RWPE2 (cell line): ENCODE measurements at regions not wholly inside any gene's neighbourhood (a gene's known extent, or its start where the extent isn't known, plus 50 kb on each side); places are given as distances from the start of the nearest gene placed in this dataset.

Experiments
- ATAC-seq: fragments of 200-7000 bp; cut with Tn5 transposase; 3 replicates; pipeline ENCODE4 v1.9.1; 2021; ENCODE audit warnings: low read depth
- DNase-seq: peaks from one replicate; pipeline ENCODE4 v3.0.0-alpha.2; 2020; ENCODE audit warnings: low spot score
- H3K27ac ChIP-seq: fragments of 450-650 bp; 2 replicates; pipeline ENCODE4 v1.5.1; 2017; ENCODE audit warnings: mild to moderate bottlenecking; ENCODE audit not compliant: poor library complexity, severe bottlenecking
- H3K27me3 ChIP-seq: fragments of 250-450 bp; sonication (Bioruptor Pico); 2 replicates; pipeline ENCODE4 v1.5.1; 2021; ENCODE audit warnings: mild to moderate bottlenecking, moderate library complexity; ENCODE audit not compliant: insufficient read depth, poor library complexity, severe bottlenecking
- H3K36me3 ChIP-seq: fragments of 250-450 bp; sonication (Bioruptor Pico); 2 replicates; pipeline ENCODE4 v1.5.1; 2020; ENCODE audit warnings: low read depth, mild to moderate bottlenecking, moderate library complexity
- H3K4me1 ChIP-seq: fragments of 250-450 bp; sonication (Bioruptor Pico); 2 replicates; pipeline ENCODE4 v1.5.1; 2021; ENCODE audit warnings: mild to moderate bottlenecking, moderate library complexity; ENCODE audit not compliant: insufficient read depth, poor library complexity, severe bottlenecking
- H3K4me3 ChIP-seq: fragments of 250-450 bp; sonication (Bioruptor Pico); 2 replicates; pipeline ENCODE4 v1.5.1; 2021; ENCODE audit warnings: mild to moderate bottlenecking, moderate library complexity; ENCODE audit not compliant: severe bottlenecking
- H3K9me3 ChIP-seq: fragments of 250-450 bp; sonication (Bioruptor Pico); 2 replicates; pipeline ENCODE4 v1.5.1; 2021; ENCODE audit warnings: mild to moderate bottlenecking, moderate library complexity; ENCODE audit not compliant: severe bottlenecking
- TF ChIP-seq, protein P1 (sequence below): fragments of 450-650 bp; IDR thresholded peaks from one replicate; pipeline ENCODE4 v1.5.1; 2017; ENCODE audit warnings: mild to moderate bottlenecking, moderate library complexity; ENCODE audit not compliant: poor library complexity, severe bottlenecking

GRCh38 chr5:171588046-171588445 is 168.6 kb downstream of the FGF18 start:
- Histone ChIP-seq H3K9me3 (no peaks in the 10 kb centered on the region), H3K4me3 (no peak overlapping the region), H3K4me1 (no peaks in the 10 kb centered on the region), H3K27ac (no peak overlapping the region), H3K27me3 (peaks cover 4% of the 10 kb centered on the region), H3K36me3 (no peaks in the 10 kb centered on the region)
- TF ChIP-seq, protein P1, sequence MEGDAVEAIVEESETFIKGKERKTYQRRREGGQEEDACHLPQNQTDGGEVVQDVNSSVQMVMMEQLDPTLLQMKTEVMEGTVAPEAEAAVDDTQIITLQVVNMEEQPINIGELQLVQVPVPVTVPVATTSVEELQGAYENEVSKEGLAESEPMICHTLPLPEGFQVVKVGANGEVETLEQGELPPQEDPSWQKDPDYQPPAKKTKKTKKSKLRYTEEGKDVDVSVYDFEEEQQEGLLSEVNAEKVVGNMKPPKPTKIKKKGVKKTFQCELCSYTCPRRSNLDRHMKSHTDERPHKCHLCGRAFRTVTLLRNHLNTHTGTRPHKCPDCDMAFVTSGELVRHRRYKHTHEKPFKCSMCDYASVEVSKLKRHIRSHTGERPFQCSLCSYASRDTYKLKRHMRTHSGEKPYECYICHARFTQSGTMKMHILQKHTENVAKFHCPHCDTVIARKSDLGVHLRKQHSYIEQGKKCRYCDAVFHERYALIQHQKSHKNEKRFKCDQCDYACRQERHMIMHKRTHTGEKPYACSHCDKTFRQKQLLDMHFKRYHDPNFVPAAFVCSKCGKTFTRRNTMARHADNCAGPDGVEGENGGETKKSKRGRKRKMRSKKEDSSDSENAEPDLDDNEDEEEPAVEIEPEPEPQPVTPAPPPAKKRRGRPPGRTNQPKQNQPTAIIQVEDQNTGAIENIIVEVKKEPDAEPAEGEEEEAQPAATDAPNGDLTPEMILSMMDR: no peak
- DNase-seq (no peak), ATAC-seq (no peak)

- DNase-seq (no peak), ATAC-seq (no peak)
- TF ChIP-seq, protein P1: no peak
- H3K4me1 ChIP-seq: no peaks in the 10 kb centered on the region
- H3K36me3 ChIP-seq: no peaks in the 10 kb centered on the region
- no peak overlapping the region for H3K27ac ChIP-seq
- peaks cover 4% of the 10 kb centered on the region for H3K27me3 ChIP-seq
- no peaks in the 10 kb centered on the region for H3K9me3 ChIP-seq
- no peak overlapping the region for H3K4me3 ChIP-seq
Measured at GRCh38 chr5:171588790-171589189, 169.3 kb downstream of the FGF18 start.

- Histone ChIP-seq H3K27me3 (peaks cover 4% of the 10 kb centered on the region), H3K9me3 (no peaks in the 10 kb centered on the region), H3K27ac (no peak overlapping the region), H3K4me3 (no peak overlapping the region), H3K36me3 (no peaks in the 10 kb centered on the region), H3K4me1 (no peaks in the 10 kb centered on the region)
- DNase-seq: no peak
- ATAC-seq: no peak
- TF ChIP-seq, protein P1: no peak
Measured at GRCh38 chr5:171589461-171589860, 170.0 kb downstream of the FGF18 start.

- Histone ChIP-seq H3K9me3 (no peaks in the 10 kb centered on the region), H3K36me3 (no peaks in the 10 kb centered on the region), H3K4me1 (peaks cover 11% of the 10 kb centered on the region), H3K27me3 (peaks cover 4% of the 10 kb centered on the region), H3K27ac (no peak overlapping the region), H3K4me3 (no peak overlapping the region)
- no peak for ATAC-seq
- no peak for DNase-seq
- TF ChIP-seq, protein P1: no peak
Measured at GRCh38 chr5:171592076-171592475, 172.6 kb downstream of the FGF18 start.

- no peak overlapping the region for H3K27ac ChIP-seq
- H3K4me1 ChIP-seq: peaks cover 11% of the 10 kb centered on the region
- no peaks in the 10 kb centered on the region for H3K36me3 ChIP-seq
- DNase-seq (no peak), ATAC-seq (peak; percentile 30; the same call in 1 of the 3 replicates)
- no peaks in the 10 kb centered on the region for H3K9me3 ChIP-seq
- TF ChIP-seq, protein P1: no peak
- H3K4me3 ChIP-seq: no peak overlapping the region
- H3K27me3 ChIP-seq: peaks cover 4% of the 10 kb centered on the region
Measured at GRCh38 chr5:171592736-171593135, 173.3 kb downstream of the FGF18 start.
